ENCODE measurements at regions not wholly inside any gene's neighbourhood (a gene's known extent, or its start where the extent isn't known, plus 50 kb on each side); places are given as distances from the start of the nearest gene placed in this dataset.
A peak's percentile ranks its signal among the peaks of the same experiment; 100 is the strongest.
"Not testable (repeated sequence)": the region's sequence is repeated elsewhere in the genome, so short reads cannot be mapped to it uniquely, and the experiment has no call there.

GRCh38 chr12:13339538-13339937 lies 143.0 kb downstream of the EMP1 start:
- DNase-seq, result no peak

DNA sequence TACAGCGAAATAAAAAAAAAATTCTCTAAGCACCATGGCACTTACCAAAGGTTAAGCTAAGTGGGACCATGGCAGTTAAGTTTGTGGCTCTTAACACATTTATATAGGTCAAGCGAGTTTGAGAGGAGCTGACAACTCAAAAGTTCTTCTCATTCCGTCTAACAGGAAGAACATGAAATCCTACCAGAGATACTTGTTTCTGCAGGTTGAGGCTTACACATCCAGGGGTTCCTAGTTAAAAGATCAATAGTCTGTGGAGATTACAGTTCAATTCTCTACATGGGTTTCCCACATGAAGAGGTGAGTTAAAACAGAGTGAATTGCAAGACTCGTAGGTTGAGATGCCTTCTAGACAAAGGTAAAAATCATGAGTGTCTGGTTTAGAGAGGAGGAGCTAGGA lies 142.6 kb downstream of the EMP1 start:
- DNase-seq, result no peak

- DNase-seq, result no peak
Measured at GRCh38 chr12:13337791-13338190, 141.3 kb downstream of the EMP1 start.

GRCh38 chr12:13336216-13336615 lies 139.7 kb downstream of the EMP1 start:
- no peak for DNase-seq

- DNase-seq, result no peak
Measured at GRCh38 chr12:13328535-13328934, 132.0 kb downstream of the EMP1 start.

DNA sequence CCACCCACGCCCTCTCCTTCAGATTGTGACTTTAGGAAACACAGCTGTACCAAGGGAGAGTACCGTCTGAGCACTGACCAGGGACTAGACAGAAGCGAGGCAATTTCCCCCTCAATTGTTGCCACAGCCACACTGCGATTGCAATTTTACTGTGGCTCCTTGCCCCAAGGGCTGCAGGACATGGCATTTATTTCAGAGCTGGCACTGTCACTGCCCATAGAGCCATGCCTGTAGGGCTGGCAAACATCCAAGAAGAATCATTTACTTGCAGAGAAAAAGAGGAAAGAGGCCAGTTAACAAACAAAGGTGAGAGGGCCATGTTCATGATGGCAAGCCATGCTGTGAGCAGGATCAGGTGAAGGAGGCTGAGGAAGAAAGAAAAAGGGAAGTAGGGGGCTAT lies 129.6 kb downstream of the EMP1 start:
- no peak for DNase-seq

GRCh38 chr12:13325037-13325436 lies 128.5 kb downstream of the EMP1 start:
- DNase-seq, result not testable (repeated sequence)

DNA sequence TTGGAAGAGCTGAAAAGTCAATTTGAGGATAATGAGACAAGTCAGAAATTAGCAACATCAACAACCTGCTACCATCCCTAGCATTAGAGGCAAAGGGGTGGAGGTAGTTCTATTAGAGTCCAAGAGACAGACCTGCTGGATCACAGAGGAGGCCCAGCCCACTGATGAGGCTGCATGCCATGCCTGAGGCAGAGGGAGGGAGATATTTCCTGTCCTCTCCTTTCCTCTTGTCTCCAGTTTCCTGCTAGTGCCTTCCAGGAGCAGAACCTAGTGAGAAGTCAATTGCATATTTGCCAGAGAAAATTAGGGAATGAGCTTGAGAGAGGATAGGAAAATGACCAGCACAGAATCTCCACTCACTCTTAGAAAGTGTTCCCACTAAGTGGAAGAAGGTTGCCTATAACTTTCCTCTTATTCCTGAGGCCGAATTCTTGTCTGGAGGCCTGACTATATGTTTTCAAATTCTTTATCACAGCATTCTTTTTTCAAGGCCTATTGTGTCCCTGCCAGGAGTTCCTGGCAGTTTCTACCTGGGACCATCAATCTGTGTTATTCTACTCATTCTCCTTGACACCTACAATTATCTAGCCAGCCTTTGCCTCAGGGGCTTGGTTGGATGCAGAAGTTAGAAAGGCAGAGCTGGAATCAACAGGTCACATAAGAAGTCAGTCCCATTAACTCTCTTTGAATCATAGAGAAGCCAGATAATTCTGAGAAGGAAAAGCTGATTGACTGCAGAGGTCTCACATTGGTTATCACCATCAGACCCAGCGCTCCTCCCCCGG lies 121.9 kb downstream of the EMP1 start:
- DNase-seq, result no peak

- DNase-seq, result no peak
Measured at GRCh38 chr12:13316587-13317246, 120.2 kb downstream of the EMP1 start.

- DNase-seq, result no peak
Measured at GRCh38 chr12:13313886-13314285, 117.4 kb downstream of the EMP1 start.

- no peak for DNase-seq
Measured at GRCh38 chr12:13311551-13311950, 115.0 kb downstream of the EMP1 start.

GRCh38 chr12:13307143-13307816 lies 110.8 kb downstream of the EMP1 start:
- no peak for DNase-seq

GRCh38 chr12:13304924-13305323 lies 108.4 kb downstream of the EMP1 start:
- DNase-seq, result no peak

- DNase-seq, result no peak
Measured at GRCh38 chr12:13299457-13299856, 102.9 kb downstream of the EMP1 start.

DNA sequence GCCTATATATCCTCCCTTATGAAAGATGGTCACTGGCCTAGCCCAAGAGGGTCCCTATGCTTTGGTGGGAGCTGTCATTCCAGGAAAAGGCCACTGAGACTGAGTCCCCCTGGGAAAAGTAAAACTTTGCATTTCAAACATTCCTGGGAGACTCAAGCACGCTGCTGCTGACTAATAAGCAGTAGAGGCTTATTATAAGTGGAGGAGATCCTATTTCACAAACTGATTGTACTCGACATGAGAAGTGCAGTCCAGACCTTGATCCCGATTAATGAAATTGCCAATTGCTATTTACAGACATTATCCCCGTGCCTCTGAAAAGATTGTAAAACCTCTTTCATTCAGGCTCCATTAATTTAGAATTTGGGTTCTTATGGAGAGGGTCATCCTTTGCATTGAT lies 96.6 kb downstream of the EMP1 start:
- DNase-seq, result no peak

- DNase-seq, result no peak
Measured at GRCh38 chr12:13289653-13290289, 93.2 kb downstream of the EMP1 start.

DNA sequence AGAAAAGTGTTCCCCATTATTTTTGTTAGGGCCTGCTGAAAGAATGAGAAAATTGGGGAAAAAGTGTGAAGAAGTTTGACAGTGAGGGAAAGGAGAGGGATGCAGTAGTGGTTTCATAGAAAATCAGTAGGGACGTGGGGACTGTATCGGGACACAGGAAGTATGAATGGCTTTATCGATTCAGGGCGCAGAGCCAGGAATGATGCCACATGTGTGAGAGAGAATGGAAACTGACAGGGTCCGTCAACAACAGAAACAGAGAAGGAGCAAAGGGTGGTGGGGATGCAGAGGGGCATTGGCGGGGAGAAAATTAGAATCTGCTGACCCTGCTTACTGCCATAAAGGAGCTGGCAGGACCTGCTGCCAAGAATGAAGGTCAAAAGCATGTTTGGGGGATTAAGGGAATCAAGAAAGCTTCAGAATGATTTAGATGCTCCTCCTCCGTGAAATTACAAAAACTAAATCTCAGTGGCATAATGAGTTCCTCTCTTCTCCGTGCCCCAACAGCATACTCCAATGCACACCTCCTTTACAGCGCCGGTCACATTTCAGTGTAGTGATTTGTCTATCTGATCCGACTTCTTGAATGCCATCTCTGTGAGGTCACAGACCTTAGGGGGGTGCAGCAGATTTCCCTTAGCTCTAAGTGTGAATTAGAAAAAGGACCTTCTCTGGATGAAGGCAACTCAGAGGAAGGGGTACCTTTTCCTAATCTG lies 92.6 kb downstream of the EMP1 start:
- DNase-seq, result no peak

- DNase-seq, result no peak
Measured at GRCh38 chr12:13288501-13288900, 92.0 kb downstream of the EMP1 start.

DNA sequence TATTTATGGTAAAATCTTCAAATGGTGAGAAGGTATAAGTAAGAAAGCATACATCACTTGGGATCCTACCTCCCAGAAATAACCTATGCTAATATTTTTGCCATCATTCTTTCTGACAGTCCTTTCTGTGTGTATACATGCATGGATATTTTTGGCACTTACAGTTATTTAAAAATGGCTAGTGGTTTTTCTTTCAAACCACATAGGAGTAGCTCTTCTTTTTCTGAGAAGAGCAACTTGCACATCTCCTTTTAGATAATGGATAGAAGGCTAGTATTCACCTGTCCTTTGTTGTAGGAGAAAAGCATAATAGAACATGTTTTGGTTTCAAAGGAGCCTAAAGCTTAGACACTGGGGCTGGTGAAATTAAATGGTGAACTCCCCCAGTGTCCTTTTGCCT lies 87.3 kb downstream of the EMP1 start:
- no peak for DNase-seq

DNA sequence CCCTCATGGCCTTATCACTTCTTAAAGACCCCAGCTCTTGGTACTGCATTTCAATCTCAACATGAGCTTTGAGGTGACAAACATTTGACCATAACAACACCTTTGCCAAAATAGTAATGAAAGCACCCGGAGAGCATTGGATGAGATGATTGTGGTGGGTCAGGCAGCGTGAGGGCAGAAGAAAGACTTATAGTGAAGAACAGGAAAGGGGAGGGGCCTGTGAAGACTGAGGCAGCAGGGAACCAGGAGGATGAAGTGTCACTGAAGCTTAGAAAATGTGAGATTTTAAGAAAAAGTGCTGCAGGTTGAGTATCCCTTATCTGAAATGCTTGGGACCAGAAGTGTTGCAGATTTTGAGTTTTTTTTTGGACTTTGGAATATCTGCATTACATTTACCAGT lies 86.3 kb downstream of the EMP1 start:
- DNase-seq, result no peak

DNA sequence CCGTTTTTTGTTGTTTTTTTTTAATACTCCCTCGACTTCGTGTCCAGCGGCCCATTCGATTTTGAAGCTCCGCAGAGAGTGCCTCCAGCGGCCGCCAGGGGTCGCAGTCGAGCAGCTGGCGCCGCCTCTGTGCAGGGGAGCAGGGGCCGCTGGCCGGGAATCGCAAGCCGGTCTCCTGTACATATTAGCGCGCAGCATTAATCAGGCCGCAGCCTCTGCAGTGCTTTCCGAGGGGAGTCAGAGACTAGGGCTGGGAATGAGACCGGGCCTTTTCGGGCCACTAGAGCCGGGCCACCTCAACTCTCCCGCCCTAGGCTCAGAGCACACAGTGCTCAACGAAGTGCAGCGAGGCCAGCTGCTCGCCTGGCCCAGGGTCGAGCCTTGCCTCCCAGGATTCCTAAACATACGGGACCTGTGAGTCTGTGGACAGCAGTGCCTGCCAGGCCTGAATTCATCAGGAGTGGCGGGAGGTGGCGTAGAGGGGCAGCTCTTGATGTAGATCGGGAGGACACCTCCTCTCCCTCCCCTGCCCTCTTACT lies 81.8 kb downstream of the EMP1 start:
- DNase-seq, result peak; percentile 28

DNA sequence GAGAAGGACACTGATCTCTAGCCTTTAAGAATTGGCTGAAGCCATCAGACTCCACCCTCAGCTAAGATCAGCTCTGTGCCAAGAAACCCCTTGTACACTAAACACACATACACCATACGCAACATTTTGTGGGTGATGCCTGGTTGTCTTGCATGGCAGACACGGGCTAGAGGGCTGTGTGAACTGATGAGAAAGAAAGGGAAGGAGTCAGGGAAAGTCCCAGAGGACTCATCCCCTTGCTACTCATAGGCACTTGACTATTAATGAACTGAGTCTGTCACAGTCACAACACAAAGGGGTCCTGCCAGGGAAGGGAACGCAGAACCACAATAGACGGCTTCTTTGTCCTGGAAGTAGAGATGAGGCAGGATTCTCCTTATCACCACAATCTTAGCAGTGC lies 80.8 kb downstream of the EMP1 start:
- no peak for DNase-seq
